HL-60 (cell line): ENCODE measurements at regions not wholly inside any gene's neighbourhood (a gene's known extent, or its start where the extent isn't known, plus 50 kb on each side); places are given as distances from the start of the nearest gene placed in this dataset.

Experiments used
- DNase-seq, 2 experiments: peaks; one replicate each; pipeline ENCODE4 v3.0.0-alpha.2; 2010 to 2020; ENCODE audit warnings: low read depth in 1 of 2, low spot score in 1 of 2
- H3K27ac ChIP-seq: fragments of 250-450 bp; sonication (Bioruptor Pico); replicated peaks from 2 replicates; pipeline ENCODE4 v1.5.1; 2020; ENCODE audit warnings: mild to moderate bottlenecking, moderate library complexity
- H3K27me3 ChIP-seq: fragments of 250-450 bp; sonication (Bioruptor Pico); 2 replicates; pipeline ENCODE4 v1.5.1; 2021; ENCODE audit warnings: mild to moderate bottlenecking, moderate library complexity; ENCODE audit not compliant: insufficient read depth, poor library complexity, severe bottlenecking
- H3K4me3 ChIP-seq: replicated peaks from 2 replicates; pipeline ENCODE4 v1.5.1; 2011; ENCODE audit warnings: mild to moderate bottlenecking, control low read depth, low read length; ENCODE audit not compliant: insufficient read depth
- CTCF ChIP-seq: IDR thresholded peaks from one replicate; pipeline ENCODE4 v1.5.1; 2011; ENCODE audit warnings: low read length, control low read depth, inconsistent platforms; ENCODE audit not compliant: insufficient read depth
- GABPA ChIP-seq: IDR thresholded peaks from 2 replicates; pipeline ENCODE4 v1.6.1; 2012; ENCODE audit warnings: low read depth
- POLR2AphosphoS5 ChIP-seq: IDR thresholded peaks from 2 replicates; pipeline ENCODE4 v1.6.1; 2012; ENCODE audit warnings: low read depth
- REST ChIP-seq: IDR thresholded peaks from 2 replicates; pipeline ENCODE4 v1.6.1; 2012; ENCODE audit warnings: low read depth; ENCODE audit not compliant: insufficient replicate concordance
- SPI1 ChIP-seq: IDR thresholded peaks from 2 replicates; pipeline ENCODE4 v1.6.1; 2012; ENCODE audit warnings: low read depth, mild to moderate bottlenecking, borderline replicate concordance

- Histone ChIP-seq H3K4me3 (no peak overlapping the region), H3K27me3 (peaks cover 8% of the 10 kb centered on the region), H3K27ac (no peak overlapping the region)
- no peak for DNase-seq
- TF ChIP-seq CTCF (no peak), POLR2AphosphoS5 (no peak), REST (no peak), SPI1 (no peak), GABPA (no peak)
Observed at GRCh38 chr18:41758534-41758933, 196.5 kb upstream of the PIK3C3 start.

GRCh38 chr18:41756141-41756540 lies 198.9 kb upstream of the PIK3C3 start:
- Histone ChIP-seq H3K27ac (no peak overlapping the region), H3K27me3 (peaks cover 8% of the 10 kb centered on the region), H3K4me3 (no peak overlapping the region)
- DNase-seq = no peak
- no peak for TF ChIP-seq SPI1
- TF ChIP-seq POLR2AphosphoS5 = no peak

- Histone ChIP-seq H3K27ac (no peak overlapping the region), H3K27me3 (peaks cover 8% of the 10 kb centered on the region), H3K4me3 (no peak overlapping the region)
- no peak for TF ChIP-seq GABPA
- TF ChIP-seq SPI1 = peak; percentile 89
- DNase-seq = no peak
Observed at GRCh38 chr18:41754332-41754731, 200.7 kb upstream of the PIK3C3 start.

GRCh38 chr18:41753826-41754225 lies 201.2 kb upstream of the PIK3C3 start:
- Histone ChIP-seq H3K4me3 (no peak overlapping the region), H3K27ac (no peak overlapping the region), H3K27me3 (peaks cover 9% of the 10 kb centered on the region)
- TF ChIP-seq GABPA = no peak
- DNase-seq = no peak

GRCh38 chr18:41752826-41753225 lies 202.2 kb upstream of the PIK3C3 start:
- no peak for TF ChIP-seq GABPA
- TF ChIP-seq POLR2AphosphoS5 = no peak
- TF ChIP-seq REST = no peak
- TF ChIP-seq SPI1 = no peak
- TF ChIP-seq CTCF = no peak
- no peak for DNase-seq
- Histone ChIP-seq H3K4me3 (no peak overlapping the region), H3K27ac (no peak overlapping the region), H3K27me3 (peaks cover 8% of the 10 kb centered on the region)
